OCI-LY3 (cell line): ENCODE measurements at regions not wholly inside any gene's neighbourhood (a gene's known extent, or its start where the extent isn't known, plus 50 kb on each side); places are given as distances from the start of the nearest gene placed in this dataset.

Experiments used
- EZH2phosphoT487 ChIP-seq: fragments of 200-600 bp; shearing (Covaris generic); IDR thresholded peaks from 2 replicates; pipeline ENCODE4 v1.6.1; 2018; ENCODE audit warnings: antibody characterized with exemption, mixed run types, low read depth
- TF ChIP-seq, protein P1 (sequence below): fragments of 200-600, 300-600 bp; sonication (generic); IDR thresholded peaks from 2 replicates; pipeline ENCODE4 v1.5.1; 2014; ENCODE audit warnings: antibody characterized with exemption, low read length, low read depth

DNA sequence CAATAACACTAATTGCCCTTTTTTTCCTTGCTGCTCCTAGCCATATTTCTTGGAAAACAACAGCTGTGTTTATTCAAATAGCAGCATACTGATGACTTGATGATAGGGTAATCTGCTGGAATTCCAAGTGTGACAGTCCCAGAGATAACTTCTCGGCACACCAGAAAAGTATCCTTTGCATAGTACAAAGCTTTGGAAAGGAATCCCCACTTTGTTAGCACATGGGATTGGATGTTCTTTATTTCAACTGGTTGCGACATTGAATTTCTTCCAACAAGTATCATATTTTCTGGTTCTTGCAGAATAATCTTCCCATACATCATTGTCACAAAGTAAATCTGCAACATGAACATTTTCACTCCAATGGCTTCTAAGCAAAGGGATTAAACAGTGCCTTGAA, 445.8 kb upstream of the ACVR2A start:
- TF ChIP-seq, protein P1, sequence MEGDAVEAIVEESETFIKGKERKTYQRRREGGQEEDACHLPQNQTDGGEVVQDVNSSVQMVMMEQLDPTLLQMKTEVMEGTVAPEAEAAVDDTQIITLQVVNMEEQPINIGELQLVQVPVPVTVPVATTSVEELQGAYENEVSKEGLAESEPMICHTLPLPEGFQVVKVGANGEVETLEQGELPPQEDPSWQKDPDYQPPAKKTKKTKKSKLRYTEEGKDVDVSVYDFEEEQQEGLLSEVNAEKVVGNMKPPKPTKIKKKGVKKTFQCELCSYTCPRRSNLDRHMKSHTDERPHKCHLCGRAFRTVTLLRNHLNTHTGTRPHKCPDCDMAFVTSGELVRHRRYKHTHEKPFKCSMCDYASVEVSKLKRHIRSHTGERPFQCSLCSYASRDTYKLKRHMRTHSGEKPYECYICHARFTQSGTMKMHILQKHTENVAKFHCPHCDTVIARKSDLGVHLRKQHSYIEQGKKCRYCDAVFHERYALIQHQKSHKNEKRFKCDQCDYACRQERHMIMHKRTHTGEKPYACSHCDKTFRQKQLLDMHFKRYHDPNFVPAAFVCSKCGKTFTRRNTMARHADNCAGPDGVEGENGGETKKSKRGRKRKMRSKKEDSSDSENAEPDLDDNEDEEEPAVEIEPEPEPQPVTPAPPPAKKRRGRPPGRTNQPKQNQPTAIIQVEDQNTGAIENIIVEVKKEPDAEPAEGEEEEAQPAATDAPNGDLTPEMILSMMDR: no peak
- no peak for TF ChIP-seq EZH2phosphoT487
